Loucy (cell line): ENCODE measurements at regions not wholly inside any gene's neighbourhood (a gene's known extent, or its start where the extent isn't known, plus 50 kb on each side); places are given as distances from the start of the nearest gene placed in this dataset.

Experiments used
- H2AFZ ChIP-seq: fragments of 200-600 bp; sonication (generic); 2 replicates; pipeline ENCODE4 v1.6.0; 2016; ENCODE audit warnings: antibody characterized with exemption, mild to moderate bottlenecking, low read length, moderate library complexity
- H3F3A ChIP-seq: fragments of 200-600 bp; 2 replicates; pipeline ENCODE4 v1.6.0; 2016; ENCODE audit warnings: antibody characterized with exemption, low read depth, mild to moderate bottlenecking
- H3K27me3 ChIP-seq: fragments of 200-600 bp; sonication (generic); 2 replicates; pipeline ENCODE4 v1.6.1; 2014; ENCODE audit warnings: low read length, mild to moderate bottlenecking; ENCODE audit not compliant: insufficient read depth, poor library complexity, severe bottlenecking
- H3K36me3 ChIP-seq: fragments of 200-600 bp; sonication (generic); 2 replicates; pipeline ENCODE4 v1.6.1; 2016; ENCODE audit warnings: low read length; ENCODE audit not compliant: insufficient read depth
- H3K4me1 ChIP-seq: fragments of 200-600 bp; sonication (generic); 2 replicates; pipeline ENCODE4 v1.5.1; 2014; ENCODE audit warnings: low read length, mild to moderate bottlenecking; ENCODE audit not compliant: insufficient read depth, poor library complexity, severe bottlenecking
- H3K4me2 ChIP-seq: fragments of 200-600 bp; sonication (generic); 2 replicates; pipeline ENCODE4 v1.6.0; 2014; ENCODE audit warnings: antibody characterized with exemption, low read length, low read depth, mild to moderate bottlenecking; ENCODE audit not compliant: poor library complexity, severe bottlenecking
- H3K4me3 ChIP-seq: fragments of 200-600 bp; sonication (generic); 2 replicates; pipeline ENCODE4 v1.5.1; 2014; ENCODE audit warnings: low read length, mild to moderate bottlenecking, mixed read lengths; ENCODE audit not compliant: poor library complexity, severe bottlenecking
- H3K79me2 ChIP-seq: fragments of 200-600 bp; sonication (generic); 2 replicates; pipeline ENCODE4 v1.6.1; 2014; ENCODE audit warnings: low read length; ENCODE audit not compliant: insufficient read depth
- H3K9ac ChIP-seq: fragments of 200-600 bp; sonication (generic); 2 replicates; pipeline ENCODE4 v1.6.0; 2014; ENCODE audit warnings: mild to moderate bottlenecking, low read depth, low read length, moderate library complexity; ENCODE audit not compliant: poor library complexity, severe bottlenecking
- H3K9me2 ChIP-seq: fragments of 200-600 bp; sonication (generic); replicated peaks from 2 replicates; pipeline ENCODE4 v1.6.1; 2016; ENCODE audit warnings: low read depth, low read length, mixed read lengths
- H3K9me3 ChIP-seq: fragments of 200-600 bp; sonication (generic); 2 replicates; pipeline ENCODE4 v1.6.1; 2014; ENCODE audit warnings: mild to moderate bottlenecking, antibody characterized with exemption, low read length, low read depth; ENCODE audit not compliant: insufficient read depth
- H4K20me1 ChIP-seq: fragments of 200-600 bp; sonication (generic); 2 replicates; pipeline ENCODE4 v1.6.0; 2014; ENCODE audit warnings: antibody characterized with exemption, low read length, mild to moderate bottlenecking; ENCODE audit not compliant: insufficient read depth, poor library complexity, severe bottlenecking
- EZH2phosphoT487 ChIP-seq: fragments of 200-600 bp; IDR thresholded peaks from 2 replicates; pipeline ENCODE4 v1.6.1; 2018; ENCODE audit warnings: antibody characterized with exemption, mild to moderate bottlenecking, moderate library complexity, borderline replicate concordance
- TF ChIP-seq, protein P1 (sequence below): fragments of 200-600 bp; sonication (generic); conservative IDR thresholded peaks from 2 replicates; pipeline ENCODE4 v1.5.1; 2014; ENCODE audit warnings: mild to moderate bottlenecking, antibody characterized with exemption, low read length

DNA sequence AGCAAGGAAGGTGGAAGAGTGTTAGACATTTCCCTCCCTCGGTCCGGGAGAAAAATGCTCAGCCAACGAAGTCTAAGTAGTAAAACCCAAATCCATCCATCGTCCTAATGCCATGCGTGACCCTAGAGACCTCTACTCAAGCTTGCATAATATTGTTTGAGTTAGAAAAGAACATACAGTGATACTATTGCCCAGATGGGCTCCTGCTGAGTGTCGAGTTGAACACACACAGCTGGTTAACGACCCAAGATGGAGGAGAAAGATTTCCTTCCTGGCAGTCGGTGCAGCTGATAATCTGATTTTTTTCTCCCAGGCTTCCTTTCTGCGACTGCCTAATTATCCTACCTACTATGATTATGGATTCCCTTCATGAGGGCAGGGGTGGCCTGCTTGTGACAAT, 164.4 kb upstream of the KCNG1 start:
- Histone ChIP-seq H4K20me1 (no peaks in the 10 kb centered on the region), H3K9me3 (no peaks in the 10 kb centered on the region), H3K4me3 (no peak overlapping the region), H3F3A (no peaks in the 10 kb centered on the region), H3K4me1 (no peaks in the 10 kb centered on the region), H3K9me2 (no peaks in the 10 kb centered on the region), H3K4me2 (no peak overlapping the region), H3K9ac (no peak overlapping the region), H2AFZ (no peak overlapping the region), H3K36me3 (no peaks in the 10 kb centered on the region), H3K27me3 (no peaks in the 10 kb centered on the region), H3K79me2 (no peaks in the 10 kb centered on the region)
- no peak for TF ChIP-seq EZH2phosphoT487

DNA sequence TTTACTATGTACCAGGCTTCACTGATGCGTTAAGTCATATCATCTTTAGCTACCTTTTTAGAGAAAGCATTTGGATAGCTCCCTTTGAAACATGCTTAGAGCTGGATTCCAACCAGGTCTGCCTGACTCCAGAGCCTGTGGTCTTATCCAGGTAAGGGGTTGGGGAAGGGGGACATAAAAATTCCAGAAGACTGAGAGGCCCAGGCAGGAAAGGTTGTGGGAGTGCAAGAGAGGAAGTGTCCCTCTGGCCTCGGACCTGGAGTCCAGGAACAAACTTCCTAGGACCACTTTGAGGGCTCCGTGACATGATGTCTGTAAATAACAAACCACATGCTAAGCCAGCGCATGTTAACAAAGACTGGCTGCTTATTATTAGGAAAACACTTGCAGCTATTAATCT, 163.0 kb upstream of the KCNG1 start:
- Histone ChIP-seq H3K4me3 (no peak overlapping the region), H3K9me3 (no peaks in the 10 kb centered on the region), H2AFZ (no peak overlapping the region), H3K9me2 (no peaks in the 10 kb centered on the region), H3K4me1 (no peaks in the 10 kb centered on the region), H3K79me2 (no peaks in the 10 kb centered on the region), H4K20me1 (no peaks in the 10 kb centered on the region), H3K4me2 (no peak overlapping the region), H3K36me3 (no peaks in the 10 kb centered on the region), H3K27me3 (no peaks in the 10 kb centered on the region), H3K9ac (no peak overlapping the region), H3F3A (no peaks in the 10 kb centered on the region)
- TF ChIP-seq, protein P1, sequence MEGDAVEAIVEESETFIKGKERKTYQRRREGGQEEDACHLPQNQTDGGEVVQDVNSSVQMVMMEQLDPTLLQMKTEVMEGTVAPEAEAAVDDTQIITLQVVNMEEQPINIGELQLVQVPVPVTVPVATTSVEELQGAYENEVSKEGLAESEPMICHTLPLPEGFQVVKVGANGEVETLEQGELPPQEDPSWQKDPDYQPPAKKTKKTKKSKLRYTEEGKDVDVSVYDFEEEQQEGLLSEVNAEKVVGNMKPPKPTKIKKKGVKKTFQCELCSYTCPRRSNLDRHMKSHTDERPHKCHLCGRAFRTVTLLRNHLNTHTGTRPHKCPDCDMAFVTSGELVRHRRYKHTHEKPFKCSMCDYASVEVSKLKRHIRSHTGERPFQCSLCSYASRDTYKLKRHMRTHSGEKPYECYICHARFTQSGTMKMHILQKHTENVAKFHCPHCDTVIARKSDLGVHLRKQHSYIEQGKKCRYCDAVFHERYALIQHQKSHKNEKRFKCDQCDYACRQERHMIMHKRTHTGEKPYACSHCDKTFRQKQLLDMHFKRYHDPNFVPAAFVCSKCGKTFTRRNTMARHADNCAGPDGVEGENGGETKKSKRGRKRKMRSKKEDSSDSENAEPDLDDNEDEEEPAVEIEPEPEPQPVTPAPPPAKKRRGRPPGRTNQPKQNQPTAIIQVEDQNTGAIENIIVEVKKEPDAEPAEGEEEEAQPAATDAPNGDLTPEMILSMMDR: no peak
- no peak for TF ChIP-seq EZH2phosphoT487

DNA sequence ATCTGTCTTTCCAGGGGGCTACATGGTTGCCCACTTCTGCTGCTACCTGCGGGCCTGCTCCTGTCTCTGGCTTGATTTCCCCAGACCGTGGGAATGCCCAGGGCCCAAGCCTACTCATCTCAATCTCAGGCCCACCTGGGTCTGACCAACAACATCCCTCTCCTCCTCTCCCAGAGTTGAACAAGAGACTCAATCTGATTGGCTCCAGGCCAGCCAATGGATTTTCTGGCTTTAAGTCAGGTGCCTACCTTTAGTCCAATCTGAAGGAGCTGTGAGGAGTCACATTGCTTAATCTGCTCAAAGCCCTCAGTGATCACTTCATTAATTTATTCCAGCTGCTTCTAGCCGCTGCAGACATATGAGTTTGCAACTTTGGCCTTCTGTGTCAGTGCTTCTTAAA, 162.4 kb upstream of the KCNG1 start:
- Histone ChIP-seq H3K9ac (no peak overlapping the region), H4K20me1 (no peaks in the 10 kb centered on the region), H3K9me3 (no peaks in the 10 kb centered on the region), H3K9me2 (no peaks in the 10 kb centered on the region), H3K4me3 (no peak overlapping the region), H3K79me2 (no peaks in the 10 kb centered on the region), H3K4me1 (no peaks in the 10 kb centered on the region), H3K27me3 (no peaks in the 10 kb centered on the region), H2AFZ (no peak overlapping the region), H3K4me2 (no peak overlapping the region), H3K36me3 (no peaks in the 10 kb centered on the region), H3F3A (no peaks in the 10 kb centered on the region)
- TF ChIP-seq EZH2phosphoT487: no peak
- TF ChIP-seq, protein P1: no peak

DNA sequence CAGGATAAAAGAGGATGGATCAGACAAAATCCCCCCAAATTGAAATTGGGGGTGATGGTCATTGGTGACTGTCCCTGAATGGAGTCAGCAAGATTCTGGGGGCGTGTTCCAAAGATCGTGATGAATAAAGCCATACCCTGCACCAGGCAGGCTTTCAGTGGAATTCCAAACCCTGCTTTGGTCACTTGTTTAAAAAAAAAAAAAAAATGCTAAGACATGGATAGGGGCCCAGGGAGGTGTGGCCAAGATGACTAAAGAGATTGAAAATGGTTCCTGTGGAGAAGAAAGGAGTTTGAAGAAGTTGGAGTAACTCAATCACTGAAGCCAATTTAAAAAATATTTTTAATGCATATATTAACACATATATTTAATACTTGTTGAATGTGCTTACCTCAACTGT, 161.4 kb upstream of the KCNG1 start:
- Histone ChIP-seq H3K4me2 (no peak overlapping the region), H3K9me2 (no peaks in the 10 kb centered on the region), H3K36me3 (no peaks in the 10 kb centered on the region), H3K4me1 (no peaks in the 10 kb centered on the region), H2AFZ (no peak overlapping the region), H3K9ac (no peak overlapping the region), H3K79me2 (no peaks in the 10 kb centered on the region), H3K9me3 (no peaks in the 10 kb centered on the region), H4K20me1 (no peaks in the 10 kb centered on the region), H3K4me3 (no peak overlapping the region), H3K27me3 (no peaks in the 10 kb centered on the region), H3F3A (no peaks in the 10 kb centered on the region)
- no peak for TF ChIP-seq EZH2phosphoT487
- TF ChIP-seq, protein P1: no peak
